ENCODE measurements at regions not wholly inside any gene's neighbourhood (a gene's known extent, or its start where the extent isn't known, plus 50 kb on each side); places are given as distances from the start of the nearest gene placed in this dataset.

- H3K9me3 Mint-ChIP-seq (ENCODE audit: unreplicated experiment) = peaks cover 6% of the 10 kb centered on the region
- peaks cover 4% of the 10 kb centered on the region for H3K27me3 Mint-ChIP-seq (ENCODE audit: unreplicated experiment)
- H3K4me3 Mint-ChIP-seq (ENCODE audit: unreplicated experiment) = no peak overlapping the region
- H3K36me3 Mint-ChIP-seq (ENCODE audit: unreplicated experiment) = peaks cover 20% of the 10 kb centered on the region
- H3K4me1 Mint-ChIP-seq (ENCODE audit: low read depth, unreplicated experiment) = no peaks in the 10 kb centered on the region
- H3K27ac Mint-ChIP-seq (ENCODE audit: unreplicated experiment) = no peak overlapping the region
- no peak for DNase-seq
- TF ChIP-seq, protein P1, sequence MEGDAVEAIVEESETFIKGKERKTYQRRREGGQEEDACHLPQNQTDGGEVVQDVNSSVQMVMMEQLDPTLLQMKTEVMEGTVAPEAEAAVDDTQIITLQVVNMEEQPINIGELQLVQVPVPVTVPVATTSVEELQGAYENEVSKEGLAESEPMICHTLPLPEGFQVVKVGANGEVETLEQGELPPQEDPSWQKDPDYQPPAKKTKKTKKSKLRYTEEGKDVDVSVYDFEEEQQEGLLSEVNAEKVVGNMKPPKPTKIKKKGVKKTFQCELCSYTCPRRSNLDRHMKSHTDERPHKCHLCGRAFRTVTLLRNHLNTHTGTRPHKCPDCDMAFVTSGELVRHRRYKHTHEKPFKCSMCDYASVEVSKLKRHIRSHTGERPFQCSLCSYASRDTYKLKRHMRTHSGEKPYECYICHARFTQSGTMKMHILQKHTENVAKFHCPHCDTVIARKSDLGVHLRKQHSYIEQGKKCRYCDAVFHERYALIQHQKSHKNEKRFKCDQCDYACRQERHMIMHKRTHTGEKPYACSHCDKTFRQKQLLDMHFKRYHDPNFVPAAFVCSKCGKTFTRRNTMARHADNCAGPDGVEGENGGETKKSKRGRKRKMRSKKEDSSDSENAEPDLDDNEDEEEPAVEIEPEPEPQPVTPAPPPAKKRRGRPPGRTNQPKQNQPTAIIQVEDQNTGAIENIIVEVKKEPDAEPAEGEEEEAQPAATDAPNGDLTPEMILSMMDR (IDR thresholded peaks at IDR 0.05; ENCODE audit: partially characterized antibody, unreplicated experiment) = no peak
Observed at GRCh38 chr13:111448504-111448903, 128.1 kb downstream of the TEX29 start.

DNA sequence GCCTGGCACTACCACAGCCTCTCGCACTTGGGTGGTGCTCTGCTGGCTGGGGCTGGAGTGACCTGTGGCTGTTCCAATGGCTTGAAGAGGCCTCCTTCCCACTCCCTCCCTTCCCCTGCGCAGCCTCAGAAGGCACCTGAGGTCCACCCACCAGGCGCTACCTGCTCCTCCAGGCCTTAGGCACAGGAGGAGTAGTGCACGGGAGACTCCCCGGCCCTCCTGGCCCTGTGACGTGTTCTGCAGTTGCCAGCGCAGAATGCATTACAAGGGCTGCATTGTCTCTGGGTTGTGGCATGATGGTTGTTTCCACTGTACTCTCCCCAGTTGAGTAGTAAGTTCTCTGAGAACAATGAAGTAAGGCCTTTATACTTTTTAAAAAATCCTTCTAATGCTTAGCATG is 128.6 kb downstream of the TEX29 start:
- DNase-seq = no peak
- no peak overlapping the region for H3K4me3 Mint-ChIP-seq (ENCODE audit: unreplicated experiment)
- H3K9me3 Mint-ChIP-seq (ENCODE audit: unreplicated experiment) = peaks cover 6% of the 10 kb centered on the region
- H3K36me3 Mint-ChIP-seq (ENCODE audit: unreplicated experiment) = peaks cover 15% of the 10 kb centered on the region
- H3K27ac Mint-ChIP-seq (ENCODE audit: unreplicated experiment) = no peak overlapping the region
- TF ChIP-seq, protein P1 (IDR thresholded peaks at IDR 0.05; ENCODE audit: partially characterized antibody, unreplicated experiment) = no peak
- H3K27me3 Mint-ChIP-seq (ENCODE audit: unreplicated experiment) = peaks cover 4% of the 10 kb centered on the region
- no peaks in the 10 kb centered on the region for H3K4me1 Mint-ChIP-seq (ENCODE audit: low read depth, unreplicated experiment)

DNA sequence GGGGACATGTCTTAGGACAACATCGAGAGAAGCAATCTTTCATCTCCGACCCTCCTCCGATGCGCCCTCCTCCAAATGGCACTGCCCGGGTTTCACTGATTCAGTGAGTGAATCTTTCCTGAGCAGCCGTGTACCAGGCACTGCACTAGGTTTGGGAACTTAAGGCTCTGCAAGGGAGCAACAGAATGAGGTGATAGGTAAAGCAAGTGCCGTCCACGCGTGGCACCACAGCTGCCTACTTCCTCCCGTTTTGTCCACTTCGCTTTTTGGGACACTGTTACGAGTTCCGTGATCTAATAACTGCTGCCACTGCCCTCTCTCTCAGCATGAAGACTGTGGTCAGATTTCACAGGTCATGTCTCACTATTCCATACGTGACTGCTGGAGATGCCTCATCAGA is 131.0 kb downstream of the TEX29 start:
- H3K4me1 Mint-ChIP-seq (ENCODE audit: low read depth, unreplicated experiment) = no peaks in the 10 kb centered on the region
- H3K27me3 Mint-ChIP-seq (ENCODE audit: unreplicated experiment) = peaks cover 4% of the 10 kb centered on the region

DNA sequence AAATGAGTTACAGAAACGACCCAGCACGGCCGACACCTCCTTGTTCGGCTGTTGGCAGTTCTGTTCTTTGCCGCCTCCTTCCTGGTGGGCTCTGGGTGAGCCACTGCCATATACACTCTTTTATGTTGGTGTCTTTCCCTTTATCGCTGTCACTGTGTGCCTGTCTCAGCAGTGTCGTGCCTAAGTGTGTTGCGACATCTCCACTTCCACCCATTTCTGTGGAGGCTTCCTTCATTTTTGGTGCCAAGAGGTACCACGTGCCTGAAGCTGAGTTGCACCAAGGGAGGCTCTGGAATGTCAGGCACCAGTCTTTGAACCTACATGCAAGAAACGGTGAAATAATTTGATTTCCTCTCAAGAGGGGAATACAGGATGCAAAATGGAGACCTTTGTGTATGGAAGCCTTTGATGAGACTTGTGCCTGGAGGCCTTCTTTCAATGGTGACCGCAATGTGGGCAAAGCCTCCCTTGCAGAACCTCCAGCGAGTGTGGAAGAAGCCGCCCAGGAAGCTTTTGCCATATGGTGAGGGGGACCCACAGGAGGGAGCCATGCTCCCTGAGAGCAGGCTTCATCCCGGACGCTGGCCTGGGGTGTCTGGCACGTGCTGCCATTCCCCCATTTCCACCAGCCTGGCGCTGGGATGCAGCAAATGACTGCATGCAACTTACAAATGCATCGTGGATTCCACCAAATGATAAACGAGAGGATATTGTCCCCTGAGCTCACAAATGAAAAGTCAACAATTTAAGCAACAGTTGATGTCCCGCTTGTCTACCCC is 136.2 kb downstream of the TEX29 start:
- H3K4me3 Mint-ChIP-seq (ENCODE audit: unreplicated experiment) = no peak overlapping the region
- no peaks in the 10 kb centered on the region for H3K36me3 Mint-ChIP-seq (ENCODE audit: unreplicated experiment)
- H3K27me3 Mint-ChIP-seq (ENCODE audit: unreplicated experiment) = no peaks in the 10 kb centered on the region
- no peak for DNase-seq
- no peak overlapping the region for H3K27ac Mint-ChIP-seq (ENCODE audit: unreplicated experiment)
- no peaks in the 10 kb centered on the region for H3K9me3 Mint-ChIP-seq (ENCODE audit: unreplicated experiment)
- TF ChIP-seq, protein P1 (IDR thresholded peaks at IDR 0.05; ENCODE audit: partially characterized antibody, unreplicated experiment) = no peak
- H3K4me1 Mint-ChIP-seq (ENCODE audit: low read depth, unreplicated experiment) = no peaks in the 10 kb centered on the region

More for the DNA sequence above, 131.0 kb downstream of the TEX29 start:
- Mint-ChIP-seq H3K36me3 (ENCODE audit: unreplicated experiment) (peaks cover 15% of the 10 kb centered on the region), H3K4me3 (ENCODE audit: unreplicated experiment) (no peak overlapping the region), H3K27ac (ENCODE audit: unreplicated experiment) (no peak overlapping the region), H3K9me3 (ENCODE audit: unreplicated experiment) (peaks cover 6% of the 10 kb centered on the region)
- TF ChIP-seq, protein P1 (IDR thresholded peaks at IDR 0.05; ENCODE audit: partially characterized antibody, unreplicated experiment) = no peak
- DNase-seq = no peak

DNA sequence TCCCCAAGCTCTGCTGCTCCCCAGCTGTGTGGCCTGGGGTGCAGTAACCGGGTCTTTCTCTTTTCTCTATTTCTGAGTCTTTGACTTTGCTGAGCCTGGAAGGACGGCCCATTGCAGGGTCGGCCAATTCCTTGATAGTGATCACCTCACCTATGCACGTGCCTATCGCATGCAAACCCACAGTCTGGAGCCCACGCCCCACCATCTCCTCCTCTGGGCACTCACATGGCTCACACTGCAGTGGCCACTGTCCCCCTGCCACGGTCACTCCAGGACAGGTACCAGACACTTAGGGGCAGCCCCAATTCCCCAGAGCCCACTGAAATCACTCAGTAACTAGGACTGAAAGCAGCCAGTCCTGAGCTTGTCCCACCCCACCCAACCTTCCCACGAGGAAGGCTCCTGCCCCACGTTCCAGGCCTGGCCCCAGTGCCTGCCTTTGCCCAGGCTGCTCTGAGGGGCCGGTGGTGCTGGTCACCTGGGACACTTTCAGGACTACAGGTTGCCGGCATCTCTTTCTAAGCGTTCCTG is 137.6 kb downstream of the TEX29 start:
- H3K9me3 Mint-ChIP-seq (ENCODE audit: unreplicated experiment) = no peaks in the 10 kb centered on the region
- H3K36me3 Mint-ChIP-seq (ENCODE audit: unreplicated experiment) = no peaks in the 10 kb centered on the region
- H3K4me3 Mint-ChIP-seq (ENCODE audit: unreplicated experiment) = no peak overlapping the region
- H3K4me1 Mint-ChIP-seq (ENCODE audit: low read depth, unreplicated experiment) = no peaks in the 10 kb centered on the region
- H3K27ac Mint-ChIP-seq (ENCODE audit: unreplicated experiment) = no peak overlapping the region
- DNase-seq = no peak
- no peaks in the 10 kb centered on the region for H3K27me3 Mint-ChIP-seq (ENCODE audit: unreplicated experiment)
- TF ChIP-seq, protein P1 (IDR thresholded peaks at IDR 0.05; ENCODE audit: partially characterized antibody, unreplicated experiment) = no peak

Measured in glutamatergic neuron (in vitro differentiated cells).